ENCODE measurements at regions not wholly inside any gene's neighbourhood (a gene's known extent, or its start where the extent isn't known, plus 50 kb on each side); places are given as distances from the start of the nearest gene placed in this dataset.
A peak's percentile ranks its signal among the peaks of the same experiment; 100 is the strongest.

- Histone ChIP-seq H3K36me3 (ENCODE audit: insufficient read depth) (no peaks in the 10 kb centered on the region), H3F3A (replicated peaks; ENCODE audit: low read depth) (no peaks in the 10 kb centered on the region), H3K4me3 (no peak overlapping the region), H3K27me3 (ENCODE audit: insufficient read depth) (no peaks in the 10 kb centered on the region), H3K4me2 (no peak overlapping the region), H3K27ac (ENCODE audit: low read depth) (no peak overlapping the region), H3K4me1 (ENCODE audit: insufficient read depth) (peaks cover 30% of the 10 kb centered on the region), H3K79me2 (replicated peaks; ENCODE audit: insufficient read depth) (no peaks in the 10 kb centered on the region), H3K9me2 (ENCODE audit: insufficient read depth) (0 out of 2 replicates have a peak, but pooled peaks cover 3% of the 10 kb centered on the region), H2AFZ (no peak overlapping the region), H4K20me1 (replicated peaks; ENCODE audit: insufficient read depth) (no peaks in the 10 kb centered on the region)
- Mint-ChIP-seq H3K36me3 (ENCODE audit: low read depth) (no peaks in the 10 kb centered on the region), H3K4me1 (peaks cover 29% of the 10 kb centered on the region), H3K4me3 (no peak overlapping the region), H3K27me3 (ENCODE audit: insufficient read depth, low read depth, poor library complexity) (no peaks in the 10 kb centered on the region), H3K27ac (peak overlapping the region; percentile 4; the same call in 1 of the 2 replicates), H3K9me3 (no peaks in the 10 kb centered on the region)
- no peak for ATAC-seq
- no peak for TF ChIP-seq EZH2 (IDR thresholded peaks at IDR 0.05; ENCODE audit: low read depth, unreplicated experiment)
- TF ChIP-seq REST (IDR thresholded peaks at IDR 0.05; ENCODE audit: unreplicated experiment) = no peak
- no peak for TF ChIP-seq STAT1 (IDR thresholded peaks at IDR 0.05; ENCODE audit: unreplicated experiment)
- TF ChIP-seq NANOG (IDR thresholded peaks at IDR 0.05; ENCODE audit: borderline replicate concordance) = no peak
- no peak for TF ChIP-seq ZNF331 (CRISPR knock-in tag; IDR thresholded peaks at IDR 0.05; ENCODE audit: low read depth)
- TF ChIP-seq ZNF114 (CRISPR knock-in tag; IDR thresholded peaks at IDR 0.05) = no peak
- TF ChIP-seq, protein P1, sequence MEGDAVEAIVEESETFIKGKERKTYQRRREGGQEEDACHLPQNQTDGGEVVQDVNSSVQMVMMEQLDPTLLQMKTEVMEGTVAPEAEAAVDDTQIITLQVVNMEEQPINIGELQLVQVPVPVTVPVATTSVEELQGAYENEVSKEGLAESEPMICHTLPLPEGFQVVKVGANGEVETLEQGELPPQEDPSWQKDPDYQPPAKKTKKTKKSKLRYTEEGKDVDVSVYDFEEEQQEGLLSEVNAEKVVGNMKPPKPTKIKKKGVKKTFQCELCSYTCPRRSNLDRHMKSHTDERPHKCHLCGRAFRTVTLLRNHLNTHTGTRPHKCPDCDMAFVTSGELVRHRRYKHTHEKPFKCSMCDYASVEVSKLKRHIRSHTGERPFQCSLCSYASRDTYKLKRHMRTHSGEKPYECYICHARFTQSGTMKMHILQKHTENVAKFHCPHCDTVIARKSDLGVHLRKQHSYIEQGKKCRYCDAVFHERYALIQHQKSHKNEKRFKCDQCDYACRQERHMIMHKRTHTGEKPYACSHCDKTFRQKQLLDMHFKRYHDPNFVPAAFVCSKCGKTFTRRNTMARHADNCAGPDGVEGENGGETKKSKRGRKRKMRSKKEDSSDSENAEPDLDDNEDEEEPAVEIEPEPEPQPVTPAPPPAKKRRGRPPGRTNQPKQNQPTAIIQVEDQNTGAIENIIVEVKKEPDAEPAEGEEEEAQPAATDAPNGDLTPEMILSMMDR (conservative IDR thresholded peaks at IDR 0.05; ENCODE audit: low read depth in 2 of 2) = no peak
- no peak for TF ChIP-seq POLR2AphosphoS5 (IDR thresholded peaks at IDR 0.05; ENCODE audit: low read depth)
- TF ChIP-seq ETS1 (IDR thresholded peaks at IDR 0.05) = no peak
- DNase-seq (ENCODE audit: low spot score) = no peak
Measured at GRCh38 chr17:13755851-13756250, 154.1 kb upstream of the HS3ST3A1 start.

- no peak overlapping the region for H3K27ac ChIP-seq (ENCODE audit: low read depth)
- no peak overlapping the region for H3K4me3 Mint-ChIP-seq
- no peak for DNase-seq (ENCODE audit: low spot score)
- H3K9me3 Mint-ChIP-seq = no peaks in the 10 kb centered on the region
- H3K4me1 Mint-ChIP-seq = peaks cover 20% of the 10 kb centered on the region
- no peaks in the 10 kb centered on the region for H3K79me2 ChIP-seq (replicated peaks; ENCODE audit: insufficient read depth)
- H3K4me2 ChIP-seq = no peak overlapping the region
- no peak overlapping the region; the same call in 1 of the 2 replicates for H2AFZ ChIP-seq
- no peak for ATAC-seq
- H3K36me3 Mint-ChIP-seq (ENCODE audit: low read depth) = no peaks in the 10 kb centered on the region
- no peaks in the 10 kb centered on the region for H3K36me3 ChIP-seq (ENCODE audit: insufficient read depth)
- peaks cover 21% of the 10 kb centered on the region for H3K4me1 ChIP-seq (ENCODE audit: insufficient read depth)
- H3K27me3 Mint-ChIP-seq (ENCODE audit: insufficient read depth, low read depth, poor library complexity) = no peaks in the 10 kb centered on the region
- no peak overlapping the region for H3K27ac Mint-ChIP-seq
- TF ChIP-seq CREB1 (CRISPR knock-in tag; IDR thresholded peaks at IDR 0.05; ENCODE audit: low read depth) = no peak
- TF ChIP-seq, protein P1 (conservative IDR thresholded peaks at IDR 0.05; ENCODE audit: low read depth in 2 of 2) = 0 out of 4 replicates have a peak, but pooled peaks of 1 of the 2 experiments have one; percentile 5
- no peak overlapping the region for H3K4me3 ChIP-seq
- 0 out of 2 replicates have a peak, but pooled peaks cover 3% of the 10 kb centered on the region for H3K9me2 ChIP-seq (ENCODE audit: insufficient read depth)
- no peaks in the 10 kb centered on the region for H3F3A ChIP-seq (replicated peaks; ENCODE audit: low read depth)
- H3K27me3 ChIP-seq (ENCODE audit: insufficient read depth) = no peaks in the 10 kb centered on the region
- H4K20me1 ChIP-seq (replicated peaks; ENCODE audit: insufficient read depth) = no peaks in the 10 kb centered on the region
Measured at GRCh38 chr17:13756763-13757162, 155.0 kb upstream of the HS3ST3A1 start.

Measured in GM23338 (cell line).